ENCODE measurements at regions not wholly inside any gene's neighbourhood (a gene's known extent, or its start where the extent isn't known, plus 50 kb on each side); places are given as distances from the start of the nearest gene placed in this dataset.

- H3K9me3 ChIP-seq: no peaks in the 10 kb centered on the region
- H3K27me3 ChIP-seq: no peaks in the 10 kb centered on the region
- no peaks in the 10 kb centered on the region for H3K36me3 ChIP-seq
- H3K27ac ChIP-seq: no peak overlapping the region
- intact Hi-C loops (cut with DNase I; ENCODE audit: low total_unique reads) (no loop called here), in situ Hi-C loops (cut with MboI; ENCODE audit: low pct_ligation_motif_present in 1 of 4, low pct_unique_long_range_greater_than_20kb in 1 of 4, low sequenced_read_pairs in 3 of 4) (no loop called here)
- H3K4me3 ChIP-seq: no peak overlapping the region
- no peak for TF ChIP-seq CTCF (IDR thresholded peaks at IDR 0.05)
- no peak for TF ChIP-seq EP300 (IDR thresholded peaks at IDR 0.05; ENCODE audit: low read depth)
- no peak for TF ChIP-seq POLR2AphosphoS5 (IDR thresholded peaks at IDR 0.05)
- no peak for TF ChIP-seq POLR2A (IDR thresholded peaks at IDR 0.05)
- no peak for DNase-seq
- 67% methylated on average over 2 of the region's 2 CpGs; no CpG with 5 or more reads in 1 of the 2 donors for WGBS, 2 donors (ENCODE audit: low coverage in 1 of 2)
- no peaks in the 10 kb centered on the region for H3K4me1 ChIP-seq
These were observed 297.0 kb upstream of the PUDP start for GRCh38 chrX:7444967-7445366.

- Histone ChIP-seq H3K4me3 (no peak overlapping the region), H3K4me1 (no peaks in the 10 kb centered on the region), H3K36me3 (no peaks in the 10 kb centered on the region), H3K27me3 (no peaks in the 10 kb centered on the region), H3K27ac (no peak overlapping the region), H3K9me3 (no peaks in the 10 kb centered on the region)
- DNase-seq: no peak
- in situ Hi-C loops (cut with MboI; ENCODE audit: low pct_ligation_motif_present in 1 of 4, low pct_unique_long_range_greater_than_20kb in 1 of 4, low sequenced_read_pairs in 3 of 4) (no loop called here), intact Hi-C loops (cut with DNase I; ENCODE audit: low total_unique reads) (no loop called here)
- WGBS, 2 donors (ENCODE audit: low coverage in 1 of 2): 87% methylated on average over 6 of the region's 6 CpGs; no CpG with 5 or more reads in 1 of the 2 donors
- TF ChIP-seq POLR2AphosphoS5 (IDR thresholded peaks at IDR 0.05) (no peak), POLR2A (IDR thresholded peaks at IDR 0.05) (no peak), CTCF (IDR thresholded peaks at IDR 0.05) (no peak), EP300 (IDR thresholded peaks at IDR 0.05; ENCODE audit: low read depth) (no peak)
These were observed 293.6 kb upstream of the PUDP start for GRCh38 chrX:7441586-7441985.

- H3K4me3 ChIP-seq: no peak overlapping the region
- H3K27me3 ChIP-seq: no peaks in the 10 kb centered on the region
- H3K9me3 ChIP-seq: no peaks in the 10 kb centered on the region
- WGBS, 2 donors (ENCODE audit: low coverage in 1 of 2): 79 to 86% methylated on average over 2 of the region's 2 CpGs
- in situ Hi-C loops (cut with MboI; ENCODE audit: low pct_ligation_motif_present in 1 of 4, low pct_unique_long_range_greater_than_20kb in 1 of 4, low sequenced_read_pairs in 3 of 4): no loop called here
- intact Hi-C loops (cut with DNase I; ENCODE audit: low total_unique reads): no loop called here
- no peaks in the 10 kb centered on the region for H3K36me3 ChIP-seq
- DNase-seq: no peak
- TF ChIP-seq EP300 (IDR thresholded peaks at IDR 0.05; ENCODE audit: low read depth): no peak
- TF ChIP-seq POLR2A (IDR thresholded peaks at IDR 0.05): no peak
- no peak for TF ChIP-seq POLR2AphosphoS5 (IDR thresholded peaks at IDR 0.05)
- TF ChIP-seq CTCF (IDR thresholded peaks at IDR 0.05): no peak
- H3K27ac ChIP-seq: no peak overlapping the region
- no peaks in the 10 kb centered on the region for H3K4me1 ChIP-seq
These were observed 287.9 kb upstream of the PUDP start for GRCh38 chrX:7435822-7436221.

GRCh38 chrX:7432901-7433300 lies 284.9 kb upstream of the PUDP start:
- intact Hi-C loops (cut with DNase I; ENCODE audit: low total_unique reads): no loop called here
- H3K4me3 ChIP-seq: no peak overlapping the region
- no peak overlapping the region for H3K27ac ChIP-seq
- WGBS, 2 donors (ENCODE audit: low coverage in 1 of 2): 45 to 81% methylated on average over 2 of the region's 2 CpGs
- no peaks in the 10 kb centered on the region for H3K36me3 ChIP-seq
- H3K27me3 ChIP-seq: no peaks in the 10 kb centered on the region
- in situ Hi-C loops (cut with MboI; ENCODE audit: low pct_ligation_motif_present in 1 of 4, low pct_unique_long_range_greater_than_20kb in 1 of 4, low sequenced_read_pairs in 3 of 4): no loop called here
- no peak for DNase-seq
- no peak for TF ChIP-seq CTCF (IDR thresholded peaks at IDR 0.05)
- no peak for TF ChIP-seq POLR2AphosphoS5 (IDR thresholded peaks at IDR 0.05)
- TF ChIP-seq EP300 (IDR thresholded peaks at IDR 0.05; ENCODE audit: low read depth): no peak
- no peak for TF ChIP-seq POLR2A (IDR thresholded peaks at IDR 0.05)
- H3K9me3 ChIP-seq: no peaks in the 10 kb centered on the region
- no peaks in the 10 kb centered on the region for H3K4me1 ChIP-seq
